Mesenchymal stem cell (in vitro differentiated cells and primary cell): ENCODE measurements at regions not wholly inside any gene's neighbourhood (a gene's known extent, or its start where the extent isn't known, plus 50 kb on each side); places are given as distances from the start of the nearest gene placed in this dataset.

Experiments used
- DNase-seq: peaks from one replicate; pipeline ENCODE4 v3.0.0-alpha.2; 2013
- H2AFZ ChIP-seq: one replicate; pipeline ENCODE4 v1.6.1; 2013; ENCODE audit warnings: low read depth, mild to moderate bottlenecking, control low read depth, inconsistent platforms, low read length, moderate library complexity
- H2AK5ac ChIP-seq: 2 replicates; pipeline ENCODE4 v1.6.1; 2013; ENCODE audit warnings: low read length, moderate library complexity, mild to moderate bottlenecking, inconsistent platforms; ENCODE audit not compliant: severe bottlenecking
- H2BK120ac ChIP-seq: one replicate; pipeline ENCODE4 v1.6.1; 2013; ENCODE audit warnings: low read depth, mild to moderate bottlenecking, inconsistent platforms, low read length, moderate library complexity
- H2BK12ac ChIP-seq, 2 experiments: one replicate each; pipeline ENCODE4 v1.6.1; 2013; ENCODE audit warnings: inconsistent platforms in 2 of 2, low read length in 2 of 2, mild to moderate bottlenecking in 2 of 2, moderate library complexity in 2 of 2, control low read depth in 1 of 2
- H2BK15ac ChIP-seq: one replicate; pipeline ENCODE4 v1.6.1; 2013; ENCODE audit warnings: mild to moderate bottlenecking, low read depth, inconsistent platforms; ENCODE audit not compliant: poor library complexity, severe bottlenecking
- H2BK5ac ChIP-seq: 2 replicates; pipeline ENCODE4 v1.6.1; 2013; ENCODE audit warnings: low read depth, mild to moderate bottlenecking, low read length, control low read depth, inconsistent platforms; ENCODE audit not compliant: poor library complexity, severe bottlenecking
- H3K14ac ChIP-seq, 2 experiments: one replicate each; pipeline ENCODE4 v1.6.1; 2013; ENCODE audit warnings: inconsistent platforms in 2 of 2, low read length in 2 of 2, control low read depth in 1 of 2, mild to moderate bottlenecking in 1 of 2, moderate library complexity in 1 of 2
- H3K18ac ChIP-seq, 2 experiments: one replicate each; pipeline ENCODE4 v1.6.1; 2013; ENCODE audit warnings: inconsistent platforms in 2 of 2, low read length in 2 of 2, control low read depth in 1 of 2, low read depth in 1 of 2, mild to moderate bottlenecking in 1 of 2
- H3K23ac ChIP-seq, 2 experiments: one replicate each; pipeline ENCODE4 v1.6.1; 2013; ENCODE audit warnings: inconsistent platforms in 2 of 2, low read length in 2 of 2, mild to moderate bottlenecking in 2 of 2, moderate library complexity in 2 of 2, control low read depth in 1 of 2
- H3K27ac ChIP-seq: 2 replicates; pipeline ENCODE4 v1.5.1; 2013; ENCODE audit warnings: mild to moderate bottlenecking, moderate library complexity, low read length, control low read depth, inconsistent platforms; ENCODE audit not compliant: poor library complexity, severe bottlenecking
- H3K27me3 ChIP-seq, 2 experiments: 2 replicates each; pipeline versions ENCODE4 v1.6.1 to v1.7.0; 2013; ENCODE audit warnings: low read length in 2 of 2, mild to moderate bottlenecking in 2 of 2, moderate library complexity in 2 of 2, control low read depth in 1 of 2, inconsistent platforms in 1 of 2; ENCODE audit not compliant: control insufficient read depth in 1 of 2, insufficient read depth in 1 of 2
- H3K36me3 ChIP-seq, 2 experiments: 2 replicates each; pipeline versions ENCODE4 v1.6.1 to v1.7.0; 2013; ENCODE audit warnings: low read length in 2 of 2, control low read depth in 1 of 2, inconsistent platforms in 1 of 2, low read depth in 1 of 2, mild to moderate bottlenecking in 1 of 2; ENCODE audit not compliant: insufficient read depth in 2 of 2, control insufficient read depth in 1 of 2
- H3K4ac ChIP-seq, 2 experiments: one replicate each; pipeline ENCODE4 v1.6.1; 2013; ENCODE audit warnings: inconsistent platforms in 2 of 2, low read length in 2 of 2, mild to moderate bottlenecking in 2 of 2, moderate library complexity in 2 of 2, control low read depth in 1 of 2, low read depth in 1 of 2
- H3K4me1 ChIP-seq: 2 replicates; pipeline ENCODE4 v1.6.1; 2013; ENCODE audit warnings: low read depth, low read length, control low read depth; ENCODE audit not compliant: control insufficient read depth, insufficient read depth
- H3K4me2 ChIP-seq: 2 replicates; pipeline ENCODE4 v1.6.1; 2013; ENCODE audit warnings: low read length, mild to moderate bottlenecking, inconsistent platforms; ENCODE audit not compliant: poor library complexity, severe bottlenecking
- H3K4me3 ChIP-seq, 2 experiments: 2 replicates each; pipeline versions ENCODE4 v1.5.1 to v1.7.0; 2013; ENCODE audit warnings: low read length in 2 of 2, mild to moderate bottlenecking in 2 of 2, control low read depth in 1 of 2, low read depth in 1 of 2; ENCODE audit not compliant: insufficient read depth in 1 of 2
- H3K79me1 ChIP-seq: replicated peaks from 2 replicates; pipeline ENCODE4 v1.6.1; 2013; ENCODE audit warnings: mild to moderate bottlenecking, control low read depth, low read length, inconsistent platforms; ENCODE audit not compliant: poor library complexity, severe bottlenecking
- H3K9ac ChIP-seq: 2 replicates; pipeline ENCODE4 v1.7.0; 2013; ENCODE audit warnings: mild to moderate bottlenecking, low read length, moderate library complexity
- H3K9me3 ChIP-seq: 2 replicates; pipeline ENCODE4 v1.7.0; 2013; ENCODE audit warnings: mild to moderate bottlenecking, low read length; ENCODE audit not compliant: control insufficient read depth
- H4K8ac ChIP-seq: one replicate; pipeline ENCODE4 v1.6.1; 2013; ENCODE audit warnings: inconsistent platforms, mild to moderate bottlenecking, low read length, moderate library complexity
- H4K91ac ChIP-seq: one replicate; pipeline ENCODE4 v1.6.1; 2013; ENCODE audit warnings: mild to moderate bottlenecking, low read length, inconsistent platforms
- WGBS: methylation state at CpG from one replicate; pipeline ENCODE4 v1.1.7; 2013; ENCODE audit warnings: mixed read lengths; 5-methylcytosine and 5-hydroxymethylcytosine counted together

GRCh38 chr2:216261042-216261537 is 111.2 kb downstream of the MARCHF4 start:
- H4K8ac ChIP-seq = no peak overlapping the region
- no peak overlapping the region for H2AK5ac ChIP-seq
- no peak overlapping the region for H3K23ac ChIP-seq
- no peak overlapping the region for H2BK120ac ChIP-seq
- H3K4me1 ChIP-seq = no peaks in the 10 kb centered on the region
- WGBS = 95% methylated on average over 4 of the region's 6 CpGs
- no peak overlapping the region for H3K4me3 ChIP-seq
- no peak overlapping the region for H3K14ac ChIP-seq
- no peak overlapping the region for H3K27ac ChIP-seq
- H3K9ac ChIP-seq = no peak overlapping the region
- H3K27me3 ChIP-seq = no peaks in the 10 kb centered on the region
- no peak overlapping the region for H4K91ac ChIP-seq
- no peak overlapping the region for H2BK5ac ChIP-seq
- no peaks in the 10 kb centered on the region for H3K79me1 ChIP-seq
- no peak overlapping the region for H2BK15ac ChIP-seq
- H3K18ac ChIP-seq = no peak overlapping the region
- H3K4me2 ChIP-seq = no peak overlapping the region
- H3K4ac ChIP-seq = no peak overlapping the region
- H2AFZ ChIP-seq = no peak overlapping the region
- no peak overlapping the region for H2BK12ac ChIP-seq
- no peak for DNase-seq
- no peaks in the 10 kb centered on the region for H3K36me3 ChIP-seq
- no peaks in the 10 kb centered on the region for H3K9me3 ChIP-seq

DNA sequence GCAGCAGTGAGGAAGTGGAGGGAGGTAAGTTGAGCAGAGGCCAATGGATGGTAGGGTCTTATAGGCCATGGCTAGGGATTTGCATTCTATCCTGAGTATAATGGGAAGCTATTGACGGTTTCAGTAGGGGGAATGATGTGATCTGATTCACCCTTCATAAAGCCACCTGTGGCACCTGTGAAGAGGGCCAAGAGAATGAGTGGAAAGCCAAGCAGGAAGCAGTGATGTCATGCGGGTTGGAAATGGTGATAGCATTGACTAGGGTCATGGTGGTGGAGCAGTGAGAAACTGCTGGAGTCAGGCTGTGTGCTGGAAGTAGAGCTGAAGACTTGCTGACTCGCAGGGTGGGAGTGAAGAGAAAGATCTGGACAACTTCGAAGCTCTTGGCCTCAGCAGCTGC is 111.7 kb downstream of the MARCHF4 start:
- H3K4me2 ChIP-seq = no peak overlapping the region
- H3K14ac ChIP-seq = no peak overlapping the region
- WGBS = 95% methylated on average over 4 of the region's 4 CpGs
- no peak overlapping the region for H4K8ac ChIP-seq
- no peaks in the 10 kb centered on the region for H3K36me3 ChIP-seq
- DNase-seq = no peak
- H3K27me3 ChIP-seq = no peaks in the 10 kb centered on the region
- H3K4ac ChIP-seq = no peak overlapping the region
- no peak overlapping the region for H3K18ac ChIP-seq
- no peak overlapping the region for H3K4me3 ChIP-seq
- H2BK5ac ChIP-seq = no peak overlapping the region
- no peaks in the 10 kb centered on the region for H3K9me3 ChIP-seq
- no peak overlapping the region for H3K23ac ChIP-seq
- H2BK15ac ChIP-seq = no peak overlapping the region
- no peaks in the 10 kb centered on the region for H3K79me1 ChIP-seq
- no peak overlapping the region for H2BK12ac ChIP-seq
- no peak overlapping the region for H4K91ac ChIP-seq
- H3K4me1 ChIP-seq = no peaks in the 10 kb centered on the region
- H3K27ac ChIP-seq = no peak overlapping the region
- no peak overlapping the region for H2AFZ ChIP-seq
- H2AK5ac ChIP-seq = no peak overlapping the region
- H3K9ac ChIP-seq = no peak overlapping the region
- no peak overlapping the region for H2BK120ac ChIP-seq

- no peak overlapping the region for H3K4me3 ChIP-seq
- no peak overlapping the region for H4K91ac ChIP-seq
- H3K14ac ChIP-seq = no peak overlapping the region
- H3K23ac ChIP-seq = no peak overlapping the region
- H3K9ac ChIP-seq = no peak overlapping the region
- WGBS = 98% methylated on average over 8 of the region's 8 CpGs
- H3K79me1 ChIP-seq = no peaks in the 10 kb centered on the region
- no peaks in the 10 kb centered on the region for H3K4me1 ChIP-seq
- H2BK15ac ChIP-seq = no peak overlapping the region
- no peaks in the 10 kb centered on the region for H3K9me3 ChIP-seq
- H3K27me3 ChIP-seq = no peaks in the 10 kb centered on the region
- no peak overlapping the region for H2BK12ac ChIP-seq
- H2AFZ ChIP-seq = no peak overlapping the region
- no peak overlapping the region for H4K8ac ChIP-seq
- DNase-seq = no peak
- no peak overlapping the region for H2BK120ac ChIP-seq
- H3K4ac ChIP-seq = no peak overlapping the region
- H2BK5ac ChIP-seq = no peak overlapping the region
- no peak overlapping the region for H3K18ac ChIP-seq
- H3K27ac ChIP-seq = no peak overlapping the region
- H2AK5ac ChIP-seq = no peak overlapping the region
- no peak overlapping the region for H3K4me2 ChIP-seq
- H3K36me3 ChIP-seq = no peaks in the 10 kb centered on the region
Observed at GRCh38 chr2:216259081-216259480, 113.2 kb downstream of the MARCHF4 start.

DNA sequence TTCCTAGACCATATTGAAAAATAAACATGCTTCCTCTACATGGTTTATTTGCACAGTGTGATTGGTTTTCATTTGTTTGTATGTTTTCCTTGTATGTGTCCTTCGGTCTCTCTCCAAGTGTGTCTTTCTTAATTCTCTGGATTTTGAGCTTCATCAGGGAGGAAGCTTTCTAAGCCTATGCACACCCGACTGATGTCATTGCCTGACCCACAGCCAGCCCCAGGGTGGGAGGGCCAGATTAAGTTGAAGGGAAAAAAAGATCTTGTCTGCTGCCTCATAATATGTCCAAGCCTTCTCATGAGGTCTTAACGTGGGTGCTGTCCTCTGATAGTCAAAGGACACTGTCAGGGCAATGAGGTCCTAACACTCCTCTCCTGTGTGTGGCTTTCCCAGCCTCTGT is 115.2 kb downstream of the MARCHF4 start:
- Histone ChIP-seq H3K27ac (no peak overlapping the region), H3K4me1 (no peaks in the 10 kb centered on the region), H4K91ac (no peak overlapping the region), H2AFZ (no peak overlapping the region), H3K4me3 (no peak overlapping the region), H2BK120ac (no peak overlapping the region), H3K18ac (no peak overlapping the region), H3K14ac (no peak overlapping the region), H2AK5ac (no peak overlapping the region), H3K79me1 (no peaks in the 10 kb centered on the region), H3K4ac (no peak overlapping the region), H4K8ac (no peak overlapping the region), H2BK15ac (no peak overlapping the region), H3K4me2 (no peak overlapping the region), H2BK12ac (no peak overlapping the region), H3K9me3 (no peaks in the 10 kb centered on the region), H2BK5ac (no peak overlapping the region), H3K27me3 (no peaks in the 10 kb centered on the region), H3K36me3 (no peaks in the 10 kb centered on the region), H3K23ac (no peak overlapping the region), H3K9ac (no peak overlapping the region)
- WGBS = 81% methylated on average over 3 of the region's 3 CpGs
- peak; percentile 6 for DNase-seq
